Dendritic cell treated with granulocyte-macrophage colony-stimulating factor and Interleukin-4, amounts not matched to agents 40 ng/mL and 50 ng/mL, for 4 days (primary cell): ENCODE measurements at regions not wholly inside any gene's neighbourhood (a gene's known extent, or its start where the extent isn't known, plus 50 kb on each side); places are given as distances from the start of the nearest gene placed in this dataset.
"Not testable (repeated sequence)": the region's sequence is repeated elsewhere in the genome, so short reads cannot be mapped to it uniquely, and the experiment has no call there.

Source experiments
- H3K27ac Mint-ChIP-seq: one replicate; pipeline ENCODE4 v1.8.0; 2022; ENCODE audit warnings: mild to moderate bottlenecking, mixed read lengths
- H3K27me3 Mint-ChIP-seq: one replicate; pipeline ENCODE4 v1.8.0; 2022; ENCODE audit warnings: mild to moderate bottlenecking, mixed read lengths
- H3K36me3 Mint-ChIP-seq: one replicate; pipeline ENCODE4 v1.8.0; 2022; ENCODE audit warnings: low read depth, mixed read lengths
- H3K4me1 Mint-ChIP-seq: one replicate; pipeline ENCODE4 v1.8.0; 2022; ENCODE audit warnings: low read depth, mixed read lengths
- H3K4me3 Mint-ChIP-seq: one replicate; pipeline ENCODE4 v1.8.0; 2022; ENCODE audit warnings: mild to moderate bottlenecking, moderate library complexity, mixed read lengths
- H3K9me3 Mint-ChIP-seq: one replicate; pipeline ENCODE4 v1.8.0; 2022; ENCODE audit warnings: mixed read lengths
- intact Hi-C: fragments of 100-400 bp; cut with micrococcal nuclease; formaldehyde crosslinking; loops from one replicate; pipeline ENCODE4 v1.15.0; 2022

DNA sequence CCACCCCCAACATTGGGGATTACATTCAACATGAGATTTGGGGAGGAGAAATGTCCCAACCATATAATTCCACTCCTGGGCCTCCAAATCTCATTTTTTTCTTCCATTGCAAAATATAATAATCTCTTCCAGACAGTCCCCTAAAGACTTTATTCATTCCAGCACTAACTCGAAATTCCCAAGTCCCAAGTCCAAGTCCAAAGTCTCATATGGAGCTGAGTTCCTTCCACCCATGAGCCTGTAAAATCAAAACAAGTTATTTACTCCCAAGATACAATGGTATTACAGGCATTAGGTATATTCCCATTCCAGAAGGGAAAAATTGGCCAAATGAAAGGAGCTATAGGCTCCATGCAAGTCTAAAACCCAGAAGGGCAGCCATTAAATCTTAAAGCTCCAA is 56.7 kb downstream of the P2RY1 start:
- intact Hi-C loops, result no loop called here
- Mint-ChIP-seq H3K4me1 (no peaks in the 10 kb centered on the region), H3K4me3 (no peak overlapping the region), H3K27ac (no peak overlapping the region), H3K9me3 (no peaks in the 10 kb centered on the region), H3K36me3 (no peaks in the 10 kb centered on the region), H3K27me3 (no peaks in the 10 kb centered on the region)

DNA sequence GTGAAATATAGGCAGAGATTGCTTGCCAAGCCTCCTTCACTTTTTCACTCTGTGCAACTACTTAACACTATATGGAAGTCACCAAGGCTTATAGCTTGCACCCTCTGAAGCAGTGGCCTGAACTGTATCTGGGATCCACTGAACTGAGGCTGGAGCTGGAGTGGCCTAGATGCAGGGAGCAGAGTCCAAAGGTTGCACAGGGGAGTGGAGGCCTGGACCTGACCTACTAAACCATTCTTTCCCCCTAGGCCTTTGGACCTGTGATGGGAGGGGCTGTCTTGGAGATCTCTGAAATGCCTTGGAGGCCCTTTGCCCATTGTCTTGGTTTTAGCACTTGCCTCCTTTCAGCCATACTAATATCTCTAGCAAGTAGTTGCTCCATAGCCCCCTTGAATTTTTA is 57.5 kb downstream of the P2RY1 start:
- intact Hi-C loops, result no loop called here
- Mint-ChIP-seq H3K27ac (no peak overlapping the region), H3K4me3 (no peak overlapping the region), H3K27me3 (no peaks in the 10 kb centered on the region), H3K36me3 (no peaks in the 10 kb centered on the region), H3K4me1 (no peaks in the 10 kb centered on the region), H3K9me3 (no peaks in the 10 kb centered on the region)

DNA sequence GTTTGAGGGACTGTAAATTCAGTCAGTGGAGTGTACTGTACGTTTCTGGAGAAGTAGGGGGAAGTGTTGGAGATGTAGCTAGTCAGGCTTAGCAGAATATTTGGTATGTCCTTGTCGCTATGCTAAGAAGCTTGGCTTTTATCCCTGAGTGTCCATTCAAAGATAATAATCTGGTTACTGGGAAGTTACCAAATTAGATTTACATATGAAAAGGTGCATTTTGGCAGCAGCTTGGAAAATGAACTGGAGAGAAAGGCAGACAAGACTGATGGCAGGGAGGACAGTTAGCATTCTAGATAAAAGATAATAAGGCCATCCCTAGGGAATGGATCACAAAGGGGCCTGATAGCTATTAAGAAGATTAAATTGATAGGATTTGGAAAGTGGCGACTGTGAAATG is 58.7 kb downstream of the P2RY1 start:
- intact Hi-C loops, result no loop called here
- H3K27ac Mint-ChIP-seq, result no peak overlapping the region
- H3K27me3 Mint-ChIP-seq, result no peaks in the 10 kb centered on the region
- H3K4me3 Mint-ChIP-seq, result no peak overlapping the region
- no peaks in the 10 kb centered on the region for H3K4me1 Mint-ChIP-seq
- H3K36me3 Mint-ChIP-seq, result no peaks in the 10 kb centered on the region
- no peaks in the 10 kb centered on the region for H3K9me3 Mint-ChIP-seq

DNA sequence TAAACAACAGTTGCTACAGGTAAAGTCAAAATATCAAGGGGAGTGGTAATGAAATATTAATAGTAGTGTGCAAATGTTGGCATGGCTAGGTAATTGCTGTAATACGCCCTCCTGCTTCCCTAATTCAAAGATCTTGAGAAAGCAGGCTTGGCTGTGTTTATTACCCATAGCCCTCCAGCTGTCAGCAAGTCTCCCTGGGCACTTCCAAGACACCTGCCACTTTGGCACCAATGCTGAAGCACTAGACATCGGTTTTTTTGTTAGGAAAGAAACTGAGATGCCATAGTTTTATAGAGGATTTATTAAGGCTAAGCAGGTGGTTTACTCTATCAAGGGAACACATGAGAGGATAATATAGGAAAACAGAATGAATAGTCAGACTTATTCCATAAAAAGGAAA is 64.4 kb downstream of the P2RY1 start:
- intact Hi-C loops, result no loop called here
- Mint-ChIP-seq H3K36me3 (no peaks in the 10 kb centered on the region), H3K9me3 (no peaks in the 10 kb centered on the region), H3K4me3 (no peak overlapping the region), H3K27me3 (no peaks in the 10 kb centered on the region), H3K4me1 (peaks cover 6% of the 10 kb centered on the region), H3K27ac (no peak overlapping the region)

DNA sequence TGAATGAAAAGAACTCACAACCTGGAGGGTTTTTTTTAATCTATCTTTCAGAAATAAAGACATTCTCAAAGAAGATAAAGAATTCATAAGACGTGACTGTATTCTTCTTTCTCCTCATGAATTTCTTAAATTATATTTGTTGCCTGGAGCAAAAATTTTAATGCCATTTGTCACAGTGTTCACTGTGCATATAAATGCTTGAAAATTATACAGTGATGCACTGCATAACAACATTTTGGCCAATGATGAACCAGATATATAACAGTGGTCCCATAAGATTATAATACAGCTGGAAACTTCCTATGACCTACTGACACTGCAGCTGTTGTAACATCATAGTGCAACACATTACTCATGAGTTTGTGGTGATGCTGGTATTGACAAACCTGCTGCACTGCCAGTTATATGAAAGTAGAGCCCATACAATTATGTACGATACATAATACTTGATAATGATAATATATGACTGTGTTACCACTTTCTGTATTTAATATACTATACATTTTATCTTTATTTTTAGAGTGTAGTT is 67.3 kb downstream of the P2RY1 start:
- Mint-ChIP-seq H3K9me3 (no peaks in the 10 kb centered on the region), H3K4me1 (peaks cover 6% of the 10 kb centered on the region), H3K27me3 (no peaks in the 10 kb centered on the region), H3K27ac (no peak overlapping the region), H3K4me3 (no peak overlapping the region), H3K36me3 (no peaks in the 10 kb centered on the region)
- intact Hi-C loops, result no loop called here

DNA sequence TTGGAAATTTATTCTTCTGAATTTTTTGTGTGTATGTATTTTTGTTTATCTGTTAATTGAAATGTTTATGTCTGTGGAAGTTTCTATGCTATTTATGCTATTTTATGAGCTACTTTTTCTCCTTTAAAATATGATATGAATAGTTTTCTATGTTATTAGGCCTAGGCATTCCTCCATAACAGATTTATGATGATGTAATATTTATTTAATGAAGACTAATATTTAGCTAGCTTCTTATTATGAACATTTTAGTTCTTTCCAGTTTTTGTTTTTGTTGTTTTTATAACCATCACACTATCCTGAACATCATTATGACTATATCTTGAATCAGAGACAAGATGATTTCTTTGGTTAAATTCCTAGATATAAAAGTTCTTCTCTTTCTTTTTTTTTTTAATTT is 70.7 kb downstream of the P2RY1 start:
- Mint-ChIP-seq H3K4me3 (no peak overlapping the region), H3K4me1 (peaks cover 13% of the 10 kb centered on the region), H3K36me3 (no peaks in the 10 kb centered on the region), H3K27ac (no peak overlapping the region), H3K27me3 (no peaks in the 10 kb centered on the region), H3K9me3 (no peaks in the 10 kb centered on the region)
- intact Hi-C loops, result no loop called here

DNA sequence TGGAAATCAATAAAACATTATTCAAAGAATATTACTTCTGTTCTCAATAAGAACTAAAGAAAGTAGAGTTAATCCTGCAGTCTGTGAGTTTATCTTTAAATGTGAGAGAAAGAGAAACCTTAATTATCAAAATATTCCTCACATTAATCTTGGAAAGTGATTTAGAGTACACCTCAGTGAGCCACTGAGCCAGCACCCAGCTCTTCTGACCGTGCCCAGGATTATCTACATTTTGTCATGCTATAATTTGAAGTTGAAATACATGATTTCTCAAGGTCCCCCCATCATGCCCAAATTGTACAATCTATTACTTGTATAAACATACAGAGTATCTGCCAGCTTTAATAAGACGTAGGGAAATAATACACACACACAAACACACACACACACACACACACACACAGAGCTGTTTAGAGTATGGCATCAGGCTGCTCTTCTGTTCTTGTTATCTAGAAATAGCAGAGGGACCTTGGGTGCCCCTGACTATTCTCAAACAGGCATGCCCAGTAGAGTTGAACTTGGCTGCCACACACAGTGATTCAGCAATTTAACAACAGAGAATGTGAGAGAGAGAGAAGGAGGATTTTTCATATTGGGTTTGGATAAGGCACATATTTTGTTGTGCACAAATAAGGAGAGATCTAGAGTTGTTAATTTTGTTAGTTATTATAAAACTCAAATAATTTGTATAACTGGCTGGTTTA is 74.4 kb downstream of the P2RY1 start:
- Mint-ChIP-seq H3K27ac (peak overlapping the region; percentile 3), H3K36me3 (no peaks in the 10 kb centered on the region), H3K27me3 (no peaks in the 10 kb centered on the region), H3K9me3 (no peaks in the 10 kb centered on the region), H3K4me3 (no peak overlapping the region), H3K4me1 (peaks cover 7% of the 10 kb centered on the region)
- intact Hi-C loops, result no loop called here

DNA sequence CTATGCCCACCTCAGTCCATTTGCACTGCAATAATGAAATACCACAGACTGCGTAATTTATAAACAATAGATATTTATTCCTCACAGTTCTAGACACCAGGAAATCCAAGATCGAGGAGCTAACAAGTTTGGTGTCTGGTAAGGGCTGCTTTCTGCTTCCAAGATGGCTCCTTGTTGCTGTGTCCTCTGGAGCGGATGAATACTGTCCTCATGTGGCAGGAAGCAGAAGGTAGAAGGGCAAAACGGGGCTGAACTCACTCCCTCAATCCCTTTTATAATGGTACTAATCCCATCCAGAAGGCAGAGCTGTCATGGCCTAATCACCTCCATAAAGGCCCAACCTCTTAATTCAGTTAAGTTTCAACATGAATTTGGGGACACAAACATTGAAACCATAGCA is 75.3 kb downstream of the P2RY1 start:
- no peak overlapping the region for H3K27ac Mint-ChIP-seq
- no peak overlapping the region for H3K4me3 Mint-ChIP-seq
- H3K36me3 Mint-ChIP-seq, result no peaks in the 10 kb centered on the region
- H3K27me3 Mint-ChIP-seq, result no peaks in the 10 kb centered on the region
- intact Hi-C loops, result no loop called here
- no peaks in the 10 kb centered on the region for H3K9me3 Mint-ChIP-seq
- H3K4me1 Mint-ChIP-seq, result peaks cover 7% of the 10 kb centered on the region

DNA sequence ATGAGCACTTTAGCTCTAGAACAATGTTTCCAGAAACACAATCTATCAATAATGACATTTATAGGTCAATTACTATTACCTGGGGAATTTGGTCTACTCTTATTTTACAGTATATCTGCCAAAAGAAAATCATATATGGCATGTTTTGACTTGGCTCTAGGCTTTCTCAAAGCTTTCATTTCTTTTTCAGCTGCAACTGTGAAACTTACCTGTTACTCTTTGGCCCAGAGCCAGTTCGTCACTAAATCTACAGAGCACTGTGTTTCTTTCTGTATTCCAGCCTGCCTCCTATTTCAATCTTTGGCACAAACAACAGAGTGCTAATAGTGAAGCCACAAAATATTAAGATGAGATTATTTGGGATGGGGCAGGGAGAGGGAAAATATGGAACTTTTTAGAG is 76.0 kb downstream of the P2RY1 start:
- Mint-ChIP-seq H3K4me1 (peaks cover 7% of the 10 kb centered on the region), H3K36me3 (no peaks in the 10 kb centered on the region), H3K9me3 (no peaks in the 10 kb centered on the region), H3K27me3 (no peaks in the 10 kb centered on the region), H3K27ac (no peak overlapping the region), H3K4me3 (no peak overlapping the region)
- intact Hi-C loops, result no loop called here

DNA sequence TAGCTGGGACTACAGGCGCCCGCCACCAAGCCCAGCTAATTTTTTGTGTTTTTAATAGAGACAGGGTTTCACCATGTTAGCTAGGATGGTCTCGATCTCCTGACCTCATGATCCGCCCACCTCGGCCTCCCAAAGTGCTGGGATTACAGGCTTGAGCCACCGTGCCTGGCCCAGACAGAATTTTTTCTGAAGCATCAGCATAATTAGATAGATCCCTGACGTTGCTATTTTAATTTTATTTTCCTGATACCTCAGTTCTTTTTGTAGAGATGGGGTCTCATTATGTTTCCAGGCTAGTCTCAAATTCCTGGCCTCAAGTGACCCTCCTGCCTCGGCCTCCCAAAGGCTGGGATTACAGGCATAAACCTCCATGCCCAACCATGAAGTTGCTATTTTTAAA is 79.8 kb downstream of the P2RY1 start:
- H3K4me3 Mint-ChIP-seq, H3K27ac Mint-ChIP-seq, H3K36me3 Mint-ChIP-seq, intact Hi-C loops, H3K4me1 Mint-ChIP-seq, H3K9me3 Mint-ChIP-seq, H3K27me3 Mint-ChIP-seq: not testable (repeated sequence)

DNA sequence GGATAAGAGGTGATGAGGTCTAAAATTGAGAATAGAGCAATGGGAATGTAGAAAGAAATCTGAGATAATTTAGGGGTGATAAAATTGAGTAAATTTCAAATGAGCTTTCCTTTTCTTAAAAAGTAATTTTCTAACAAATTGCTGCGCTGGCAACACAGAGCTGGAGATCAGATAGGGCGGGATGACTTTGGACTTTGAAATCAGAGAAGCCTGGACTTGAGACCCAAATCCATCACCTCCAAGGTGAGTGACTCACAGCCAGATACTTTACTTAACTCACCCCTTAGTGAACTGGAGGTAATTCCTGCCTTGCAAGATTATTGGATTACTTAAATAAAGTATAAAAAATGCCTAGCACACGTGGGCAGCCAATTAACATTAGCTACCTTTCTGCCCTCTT is 80.8 kb downstream of the P2RY1 start:
- H3K27me3 Mint-ChIP-seq, result no peaks in the 10 kb centered on the region
- H3K4me3 Mint-ChIP-seq, result no peak overlapping the region
- H3K9me3 Mint-ChIP-seq, result no peaks in the 10 kb centered on the region
- intact Hi-C loops, result no loop called here
- no peak overlapping the region for H3K27ac Mint-ChIP-seq
- H3K4me1 Mint-ChIP-seq, result no peaks in the 10 kb centered on the region
- no peaks in the 10 kb centered on the region for H3K36me3 Mint-ChIP-seq

DNA sequence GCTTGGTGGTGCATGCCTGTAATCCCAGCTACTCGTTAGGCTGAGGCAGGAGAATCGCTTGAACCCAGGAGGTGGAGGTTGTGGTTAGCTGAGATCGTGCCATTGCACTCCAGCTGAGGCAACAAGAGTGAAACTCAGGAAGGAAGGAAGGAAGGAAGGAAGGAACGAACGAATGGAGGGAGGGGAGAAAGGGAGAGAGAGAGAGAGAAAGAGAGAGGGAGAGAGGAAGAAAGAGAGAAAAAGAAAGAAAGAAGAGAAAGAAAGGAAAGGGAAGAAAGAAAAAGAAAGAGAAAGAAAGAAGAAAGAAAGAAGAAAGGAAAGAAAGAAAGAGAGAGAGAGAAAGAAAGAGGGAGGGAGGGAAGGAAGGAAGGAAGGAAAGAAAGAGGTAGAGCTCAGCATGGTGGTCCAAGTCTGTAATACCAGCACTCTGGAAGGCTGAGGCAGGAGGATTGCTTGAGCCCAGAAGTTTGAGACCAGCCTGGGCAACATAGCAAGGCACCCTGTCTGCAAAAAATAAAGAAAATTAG is 81.9 kb downstream of the P2RY1 start:
- intact Hi-C loops, result no loop called here
- Mint-ChIP-seq H3K27me3 (no peaks in the 10 kb centered on the region), H3K4me1 (no peaks in the 10 kb centered on the region), H3K9me3 (no peaks in the 10 kb centered on the region), H3K36me3 (no peaks in the 10 kb centered on the region), H3K4me3 (no peak overlapping the region), H3K27ac (peak overlapping the region; percentile 28)

DNA sequence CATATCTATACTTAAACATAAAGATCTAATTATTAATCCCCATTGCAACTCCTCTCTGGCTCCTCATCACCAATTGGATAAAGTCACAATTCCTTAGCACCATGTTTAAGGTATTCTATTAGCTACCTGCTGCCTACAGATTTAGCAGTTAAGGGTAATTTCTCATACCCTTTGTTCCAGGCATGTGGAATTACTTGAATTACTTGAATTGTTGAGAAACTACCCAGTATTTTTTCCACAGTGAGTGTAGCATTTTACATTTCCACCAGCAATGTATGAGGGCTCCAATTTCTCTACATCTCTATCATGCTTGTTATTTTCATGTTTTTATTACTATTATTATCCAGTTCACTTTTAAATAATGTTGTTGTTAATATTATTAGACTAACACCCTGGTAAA is 86.4 kb downstream of the P2RY1 start:
- Mint-ChIP-seq H3K27ac (no peak overlapping the region), H3K4me3 (no peak overlapping the region), H3K9me3 (no peaks in the 10 kb centered on the region), H3K27me3 (no peaks in the 10 kb centered on the region), H3K4me1 (peaks cover 11% of the 10 kb centered on the region), H3K36me3 (no peaks in the 10 kb centered on the region)
- intact Hi-C loops, result no loop called here

DNA sequence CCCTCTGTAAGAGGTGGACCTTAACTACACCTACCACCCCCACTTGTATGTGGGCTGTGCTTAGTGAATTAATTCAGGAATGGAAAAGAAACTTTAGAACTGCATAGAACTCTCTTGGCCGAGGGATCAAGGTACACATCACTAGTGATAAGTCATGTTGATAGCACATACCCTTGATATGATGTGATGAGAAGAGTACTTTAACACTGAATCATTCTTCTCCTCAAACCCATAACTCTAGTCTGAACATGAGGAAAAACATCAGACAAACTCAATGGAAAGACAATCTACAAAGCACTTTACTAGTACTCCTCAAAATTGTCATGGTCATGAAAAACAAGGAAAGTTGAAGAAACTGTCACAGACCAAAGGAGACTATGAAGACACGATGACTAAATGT is 87.6 kb downstream of the P2RY1 start:
- H3K36me3 Mint-ChIP-seq, result no peaks in the 10 kb centered on the region
- no peak overlapping the region for H3K27ac Mint-ChIP-seq
- peaks cover 2% of the 10 kb centered on the region for H3K27me3 Mint-ChIP-seq
- no peak overlapping the region for H3K4me3 Mint-ChIP-seq
- peaks cover 16% of the 10 kb centered on the region for H3K4me1 Mint-ChIP-seq
- intact Hi-C loops, result no loop called here
- H3K9me3 Mint-ChIP-seq, result no peaks in the 10 kb centered on the region

DNA sequence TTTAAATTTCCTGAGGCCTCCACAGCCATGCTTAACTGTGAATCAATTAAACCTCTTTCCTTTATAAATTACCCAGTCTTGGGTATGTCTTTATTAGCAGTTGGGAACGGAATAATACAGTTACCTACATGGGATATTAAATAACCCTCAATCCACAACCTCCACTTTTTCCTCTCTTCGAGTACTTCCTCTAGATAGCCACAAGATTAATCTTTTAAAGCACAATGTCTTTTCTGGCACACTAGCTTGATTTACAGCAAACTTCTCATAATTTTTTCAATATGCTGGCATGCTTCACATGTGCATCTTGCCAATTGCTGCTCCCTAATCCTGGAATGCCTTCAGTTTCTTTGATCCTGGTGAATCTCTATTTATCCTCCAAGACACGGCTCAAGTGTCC is 92.2 kb downstream of the P2RY1 start:
- H3K27me3 Mint-ChIP-seq, result peaks cover 2% of the 10 kb centered on the region
- H3K9me3 Mint-ChIP-seq, result no peaks in the 10 kb centered on the region
- intact Hi-C loops, result no loop called here
- H3K27ac Mint-ChIP-seq, result no peak overlapping the region
- H3K4me3 Mint-ChIP-seq, result no peak overlapping the region
- peaks cover 16% of the 10 kb centered on the region for H3K4me1 Mint-ChIP-seq
- H3K36me3 Mint-ChIP-seq, result no peaks in the 10 kb centered on the region
